ENCODE measurements at regions not wholly inside any gene's neighbourhood (a gene's known extent, or its start where the extent isn't known, plus 50 kb on each side); places are given as distances from the start of the nearest gene placed in this dataset.

GRCh38 chr16:9225527-9226316 lies 134.3 kb downstream of the HAPSTR1 start:
- TF ChIP-seq CTCF (IDR thresholded peaks at IDR 0.05 in 4 of 5, conservative IDR thresholded peaks at IDR 0.05 in 1 of 5) (no peak), POLR2A (IDR thresholded peaks at IDR 0.05) (no peak)
